NCI-H2196 treated with DMSO at 0.1 percent for 48 hours (cell line): ENCODE measurements at regions not wholly inside any gene's neighbourhood (a gene's known extent, or its start where the extent isn't known, plus 50 kb on each side); places are given as distances from the start of the nearest gene placed in this dataset.

ENCODE experiments used
- DNase-seq: peaks from one replicate; lab custom pipeline; 2025; ENCODE audit not compliant: unreplicated experiment; lab: John Stamatoyannopoulos, UW

DNA sequence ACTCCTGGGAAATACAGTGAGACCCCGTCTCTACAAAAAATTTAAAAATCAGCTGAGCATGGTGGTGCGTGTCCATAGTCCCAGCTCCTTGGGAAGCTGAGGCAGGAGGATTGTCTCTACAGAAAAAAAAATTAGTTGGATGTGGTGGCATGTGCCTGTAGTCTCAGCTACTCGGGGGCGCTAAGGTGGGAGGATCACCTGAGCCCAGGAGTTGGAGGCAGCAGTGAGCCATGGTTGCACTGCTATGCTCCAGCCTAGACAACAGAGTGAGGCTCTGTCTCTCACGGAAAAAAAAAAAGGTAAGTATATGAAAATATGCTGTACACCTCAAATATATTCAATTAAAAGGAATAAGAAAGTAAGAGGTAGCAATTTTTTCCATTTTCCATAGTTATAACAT, 92.5 kb upstream of the TGIF1 start:
- DNase-seq = no peak

DNA sequence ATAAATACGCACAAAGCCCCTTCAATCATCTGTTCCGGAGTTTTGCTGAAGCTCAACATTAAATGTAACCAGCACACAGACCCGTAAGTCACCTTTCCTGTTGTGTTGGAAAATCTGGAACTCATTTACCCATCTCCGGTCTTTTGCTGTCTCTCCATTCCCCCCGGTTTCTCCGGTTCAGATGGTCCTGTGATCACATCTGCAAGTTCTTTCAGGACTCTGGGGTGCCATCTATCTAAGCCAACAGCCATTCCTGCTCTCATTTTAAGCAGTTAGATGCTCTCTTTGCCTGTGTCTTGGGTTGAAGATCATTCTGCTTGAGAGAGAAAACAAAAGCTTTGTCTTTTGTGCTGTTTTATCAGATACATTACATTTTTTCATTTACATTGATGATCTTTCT, 91.7 kb upstream of the TGIF1 start:
- DNase-seq = no peak

DNA sequence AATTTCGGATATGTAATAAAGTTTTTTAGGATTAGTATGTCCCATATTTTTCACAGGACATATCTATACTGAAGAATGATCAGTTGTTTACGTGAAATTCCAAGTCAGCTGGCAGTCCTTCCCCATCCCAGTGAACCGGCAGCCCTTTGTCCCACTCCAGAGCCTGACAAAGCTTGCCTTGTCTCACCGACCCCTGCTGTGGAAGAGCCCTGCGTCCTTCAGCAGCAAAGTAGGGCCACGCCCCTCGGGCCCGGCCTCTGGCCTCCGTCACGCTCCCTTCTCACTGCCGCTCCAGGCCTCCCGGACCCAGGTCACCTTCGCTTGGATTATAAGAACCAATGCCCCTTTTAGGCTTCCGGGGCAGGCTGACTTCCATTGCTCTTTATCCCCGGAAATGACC, 89.8 kb upstream of the TGIF1 start:
- DNase-seq = no peak

DNA sequence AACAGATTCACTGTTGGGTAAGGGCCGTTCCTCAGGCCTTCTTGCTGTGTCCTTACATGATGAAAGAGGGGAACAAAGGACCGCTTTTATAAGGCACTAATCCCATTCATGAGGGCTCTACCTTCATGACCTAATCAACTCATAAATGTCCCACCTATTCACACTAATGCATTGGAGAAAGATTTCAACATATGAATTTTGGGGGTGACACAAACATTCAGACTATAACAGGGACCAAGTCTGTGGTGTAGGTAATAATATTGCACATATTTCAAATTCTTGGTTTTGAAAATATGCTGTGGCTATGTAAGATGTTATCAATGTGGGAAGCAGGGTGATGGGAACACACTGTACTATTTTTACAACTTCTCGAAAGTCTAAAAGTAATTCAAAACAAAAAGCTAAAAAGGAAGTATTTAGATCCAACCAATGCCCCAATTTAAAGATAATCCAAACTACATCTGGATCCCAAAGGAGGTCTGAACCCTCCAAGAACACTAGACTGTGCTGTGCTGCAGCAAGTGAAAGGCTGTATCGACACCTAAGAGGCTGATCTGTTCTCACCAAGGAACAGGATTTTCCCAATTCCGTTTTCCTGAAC, 82.4 kb upstream of the TGIF1 start:
- DNase-seq = no peak

DNA sequence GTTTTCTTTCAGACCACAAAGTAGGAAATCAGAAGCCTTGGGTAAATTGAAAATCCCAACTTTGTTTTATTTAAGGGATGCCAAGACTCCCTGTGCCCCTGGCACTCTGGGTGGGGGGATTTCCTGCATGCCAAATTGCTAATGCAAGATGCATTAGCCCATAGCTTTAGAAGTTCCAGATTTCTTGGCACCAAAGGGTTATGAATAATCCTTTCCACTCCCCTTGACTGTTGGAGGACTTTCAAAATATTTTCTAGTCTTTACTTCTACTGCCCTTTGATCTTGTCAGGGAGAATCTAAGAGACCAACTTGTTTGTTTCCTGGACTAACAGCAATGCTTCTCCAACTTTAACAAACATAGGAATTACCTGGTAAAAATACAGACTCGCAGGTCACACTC, 81.8 kb upstream of the TGIF1 start:
- no peak for DNase-seq

DNA sequence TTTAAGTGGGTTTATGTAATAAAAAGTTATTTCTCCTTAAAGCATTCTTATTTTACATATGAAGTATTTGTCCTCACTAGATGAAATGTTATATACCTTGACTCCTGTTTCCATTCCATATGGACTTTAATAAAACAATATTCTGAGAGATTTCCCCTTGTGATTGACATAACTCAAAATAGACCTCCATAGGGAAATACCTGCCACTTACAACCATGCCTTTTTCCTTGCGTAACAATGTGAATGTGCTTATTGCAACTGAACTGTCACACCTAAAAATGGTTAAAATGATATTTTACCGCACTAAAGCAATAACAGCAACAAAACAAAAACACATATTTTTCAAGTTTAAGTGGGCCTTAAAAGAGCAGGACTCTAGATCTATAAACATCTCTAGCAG, 70.3 kb upstream of the TGIF1 start:
- DNase-seq = no peak

DNA sequence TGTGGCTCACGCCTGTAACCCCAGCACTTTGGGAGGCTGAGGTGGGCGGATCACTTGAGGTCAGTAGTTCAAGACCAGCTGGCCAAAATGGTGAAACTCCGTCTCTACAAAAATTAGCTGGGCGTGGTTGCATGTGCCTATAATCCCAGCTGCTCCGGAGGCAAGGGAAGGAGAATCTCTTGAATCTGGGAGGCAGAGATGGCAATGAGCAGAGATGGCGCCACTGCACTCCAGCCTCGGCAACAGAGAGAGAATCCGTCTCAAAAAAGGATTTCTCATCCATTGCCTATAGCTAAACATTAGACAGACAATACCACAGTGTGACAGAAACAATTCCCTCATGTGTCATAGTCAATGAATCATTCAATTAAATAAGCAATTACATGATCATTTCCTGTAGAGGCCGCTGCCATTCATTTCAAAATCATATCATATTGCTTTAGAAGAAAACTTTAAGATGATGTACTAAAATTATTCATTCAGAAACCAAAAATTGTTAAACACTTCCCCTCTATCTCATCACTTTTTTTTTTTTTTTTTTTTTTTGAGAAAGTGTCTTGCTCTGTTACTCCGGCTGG, 69.5 kb upstream of the TGIF1 start:
- DNase-seq = no peak

DNA sequence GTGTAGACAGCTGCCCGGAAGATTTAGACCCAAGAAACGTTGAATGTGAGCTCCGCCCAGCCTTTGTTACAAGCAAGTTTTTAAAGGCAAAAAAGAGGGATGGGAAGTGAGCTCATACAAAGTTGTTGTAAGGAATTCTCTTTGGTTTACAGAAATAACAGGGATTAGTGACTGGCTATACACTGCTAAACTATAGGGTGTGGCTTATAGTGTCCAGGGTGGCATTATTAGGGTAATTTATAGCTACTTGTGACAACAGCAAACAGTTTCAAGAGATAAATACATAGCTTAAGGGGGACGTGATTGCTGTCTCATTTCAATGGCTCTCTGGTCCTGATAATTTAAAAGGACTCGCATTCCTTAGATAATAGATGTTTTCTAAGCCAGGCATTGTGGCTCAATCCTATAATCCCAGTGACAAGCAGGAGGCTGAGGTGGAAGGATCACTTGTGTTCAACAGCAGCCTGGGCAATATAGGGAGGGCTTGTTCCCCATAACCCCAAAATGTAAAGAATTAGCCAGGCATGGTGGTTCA, 66.5 kb upstream of the TGIF1 start:
- no peak for DNase-seq

DNA sequence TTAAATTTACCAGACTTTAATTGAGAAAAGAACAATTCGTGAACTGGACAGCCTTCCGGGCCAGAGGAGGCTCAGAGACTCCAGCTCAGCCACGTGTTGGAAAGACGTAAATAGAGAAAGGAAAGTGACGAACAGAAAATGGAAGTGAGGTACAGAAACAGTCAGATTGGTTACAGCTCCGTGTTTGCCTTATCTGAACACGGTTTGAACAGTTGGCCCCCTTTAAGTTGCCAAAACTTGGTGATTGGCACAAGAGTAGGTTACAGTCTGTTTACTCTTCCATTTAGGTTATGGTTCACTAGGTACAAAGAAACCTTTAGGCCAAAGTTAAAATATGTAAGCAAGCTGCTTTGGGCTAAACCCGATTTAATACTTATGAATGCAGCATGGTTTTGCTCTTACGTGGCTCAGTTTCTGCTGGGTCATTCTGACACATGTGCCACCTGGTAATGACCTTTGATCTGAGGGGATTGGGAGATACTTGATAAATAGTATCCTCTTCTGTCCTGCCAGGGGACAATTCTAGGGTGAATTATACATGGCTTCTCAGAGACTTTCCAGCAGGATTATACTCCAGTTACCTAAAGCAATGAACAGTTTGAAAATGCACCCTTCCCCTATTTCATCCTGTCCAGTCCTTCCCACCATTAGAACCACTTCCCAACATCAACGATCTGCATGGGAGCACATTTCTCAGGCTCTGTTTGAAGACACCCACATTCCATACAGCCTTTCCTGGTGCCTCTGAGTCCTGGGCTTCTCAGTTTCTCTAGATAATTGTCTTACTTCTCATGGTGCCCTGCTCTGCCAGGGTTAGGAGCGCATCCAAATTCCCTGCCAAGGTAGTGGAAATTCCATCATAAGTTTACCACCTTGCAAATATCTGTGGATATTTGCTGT, 65.1 kb upstream of the TGIF1 start:
- no peak for DNase-seq

DNA sequence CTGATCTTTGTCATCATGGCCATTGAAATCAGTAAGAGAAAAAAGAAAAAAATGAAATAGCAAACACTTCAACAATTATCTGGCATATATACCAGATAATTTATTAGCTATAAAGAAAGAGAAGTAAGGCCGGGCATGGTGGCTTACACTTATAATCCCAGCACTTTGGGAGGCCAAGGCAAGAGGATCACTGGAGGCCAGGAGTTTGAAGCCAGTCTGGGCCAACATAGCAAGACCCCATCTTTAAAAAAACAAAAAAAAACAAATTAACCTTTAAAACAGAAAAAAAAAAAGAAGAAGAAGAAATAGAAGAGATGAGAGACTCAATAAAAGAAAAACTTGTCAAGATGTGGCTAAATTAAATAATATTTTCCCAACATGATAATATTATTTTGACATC, 61.6 kb upstream of the TGIF1 start:
- no peak for DNase-seq

DNA sequence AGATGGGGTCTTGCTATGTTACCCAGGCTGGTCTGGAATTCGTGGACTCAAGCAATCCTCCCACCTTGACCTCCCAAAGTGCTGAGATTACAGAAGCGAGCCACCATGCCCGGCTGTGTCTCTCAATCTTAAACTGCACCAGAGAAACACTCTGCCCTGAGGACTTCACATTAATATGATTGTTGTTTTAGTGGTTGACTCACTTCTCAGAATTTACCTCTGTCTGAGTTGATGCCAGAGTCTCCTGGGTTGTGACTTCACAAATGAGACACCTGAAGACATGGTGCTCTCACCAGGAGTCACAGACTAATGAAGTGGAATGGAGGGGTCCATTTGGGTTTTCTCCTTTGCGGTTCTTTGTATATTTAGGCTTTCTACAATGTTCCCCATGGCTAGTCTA, 61.0 kb upstream of the TGIF1 start:
- no peak for DNase-seq

DNA sequence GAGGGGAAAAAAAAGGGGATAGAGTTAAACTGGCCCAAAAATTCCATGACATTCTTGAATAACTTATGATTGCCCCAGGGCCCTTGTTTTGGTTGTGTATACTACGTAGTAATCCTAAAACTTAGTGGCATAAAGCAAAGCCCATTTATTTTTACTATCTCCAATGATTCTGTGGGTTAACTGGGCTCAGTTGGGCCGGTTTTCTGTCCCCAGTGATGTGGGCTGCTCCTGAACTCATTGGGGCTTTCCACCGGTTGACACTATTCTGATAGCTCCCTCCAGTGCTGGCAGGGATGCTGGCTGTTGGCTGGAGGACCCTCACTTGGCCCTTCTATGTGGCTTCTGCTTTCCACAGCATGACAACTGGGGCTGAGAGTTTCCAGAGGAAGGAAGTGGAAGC, 60.0 kb upstream of the TGIF1 start:
- no peak for DNase-seq

DNA sequence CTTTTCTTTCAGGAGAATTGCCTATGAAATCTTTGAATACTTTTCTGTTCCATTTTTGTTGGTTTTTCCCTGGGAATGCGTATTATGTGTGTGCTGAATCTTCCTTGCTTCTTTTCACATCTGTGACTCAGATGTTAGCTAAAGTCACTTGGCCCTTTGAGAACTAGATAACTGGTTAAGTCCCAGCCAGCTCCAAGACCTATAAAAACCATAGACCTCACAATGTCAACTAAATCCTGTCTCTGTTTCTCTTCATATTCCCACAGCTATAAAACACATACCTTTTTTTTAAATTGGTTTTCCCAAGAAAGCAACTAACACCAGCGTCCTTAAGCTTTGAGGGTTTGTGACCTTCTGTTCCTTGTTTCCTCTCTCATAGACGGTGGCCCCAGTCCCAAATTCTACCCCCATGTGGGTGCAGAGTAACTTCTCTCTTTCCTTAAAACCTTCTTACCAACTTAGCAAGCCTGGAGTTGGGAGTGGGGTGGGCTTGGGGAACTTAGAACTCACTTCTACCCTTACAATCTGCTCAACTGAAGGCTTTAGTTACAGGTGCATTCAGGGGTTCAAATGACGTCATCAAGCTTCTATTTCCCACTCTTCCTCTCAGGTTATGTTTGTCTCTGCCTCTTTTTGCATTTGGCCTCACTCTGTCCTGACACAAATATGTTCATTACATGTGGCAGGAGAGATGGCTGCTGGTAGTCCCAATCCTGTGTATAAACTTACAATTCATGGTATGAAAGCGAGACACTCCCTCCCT, 58.1 kb upstream of the TGIF1 start:
- no peak for DNase-seq

DNA sequence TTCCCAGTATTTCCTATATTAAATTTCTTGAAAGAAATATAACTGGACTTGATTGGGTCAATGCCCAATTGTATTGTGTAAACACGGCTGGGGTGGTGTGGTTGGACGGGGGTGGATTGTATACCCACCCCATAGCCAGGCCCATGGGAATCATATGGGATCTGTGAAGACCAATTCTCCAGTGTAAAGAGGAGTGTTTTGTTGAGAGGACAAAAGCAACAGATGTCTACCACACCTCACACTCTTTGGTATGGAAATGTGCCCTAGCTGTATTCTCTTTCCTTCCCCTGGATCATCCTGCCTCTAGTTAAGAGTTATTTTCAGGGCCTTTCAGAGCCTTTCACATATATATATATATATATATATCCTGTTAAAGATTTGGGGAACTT, 57.5 kb upstream of the TGIF1 start:
- DNase-seq = no peak

DNA sequence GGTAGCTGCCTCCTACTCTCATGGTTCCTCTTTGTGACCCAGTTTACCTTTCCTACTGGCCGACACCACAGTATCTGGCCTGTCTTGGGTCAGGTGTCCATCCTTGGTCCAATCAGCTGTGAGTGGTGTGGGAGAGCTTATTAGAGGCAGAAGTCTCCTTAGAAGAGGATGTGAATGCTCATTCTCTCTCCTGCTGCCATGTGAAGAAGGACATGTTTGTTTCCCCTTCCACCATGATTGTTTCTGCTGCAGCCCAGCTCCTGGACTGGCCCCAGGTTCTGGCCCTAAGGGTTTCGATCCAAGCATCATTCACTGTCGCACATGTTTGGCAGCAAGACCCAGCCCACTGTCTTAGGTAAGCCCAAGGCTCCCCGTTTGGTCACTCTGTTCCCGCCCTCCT, 55.3 kb upstream of the TGIF1 start:
- DNase-seq = no peak

DNA sequence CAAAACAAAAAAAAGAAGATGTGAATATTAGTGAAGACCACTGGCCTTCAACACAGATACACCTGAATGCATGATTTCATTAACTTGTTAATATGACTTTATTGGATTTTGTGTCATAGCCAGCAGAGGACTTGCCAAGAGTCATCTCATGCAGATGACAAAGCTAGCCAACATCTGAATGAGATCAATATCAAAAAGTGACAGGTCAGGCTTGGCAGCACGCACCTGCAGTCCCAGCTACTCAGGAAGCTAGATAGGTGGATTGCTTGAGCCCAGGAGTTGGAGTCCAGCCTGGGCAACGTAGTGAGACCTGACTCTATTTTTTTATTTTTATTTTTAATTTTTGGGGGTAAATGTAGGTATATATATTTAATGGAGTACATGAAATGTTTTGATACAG, 54.5 kb upstream of the TGIF1 start:
- no peak for DNase-seq

DNA sequence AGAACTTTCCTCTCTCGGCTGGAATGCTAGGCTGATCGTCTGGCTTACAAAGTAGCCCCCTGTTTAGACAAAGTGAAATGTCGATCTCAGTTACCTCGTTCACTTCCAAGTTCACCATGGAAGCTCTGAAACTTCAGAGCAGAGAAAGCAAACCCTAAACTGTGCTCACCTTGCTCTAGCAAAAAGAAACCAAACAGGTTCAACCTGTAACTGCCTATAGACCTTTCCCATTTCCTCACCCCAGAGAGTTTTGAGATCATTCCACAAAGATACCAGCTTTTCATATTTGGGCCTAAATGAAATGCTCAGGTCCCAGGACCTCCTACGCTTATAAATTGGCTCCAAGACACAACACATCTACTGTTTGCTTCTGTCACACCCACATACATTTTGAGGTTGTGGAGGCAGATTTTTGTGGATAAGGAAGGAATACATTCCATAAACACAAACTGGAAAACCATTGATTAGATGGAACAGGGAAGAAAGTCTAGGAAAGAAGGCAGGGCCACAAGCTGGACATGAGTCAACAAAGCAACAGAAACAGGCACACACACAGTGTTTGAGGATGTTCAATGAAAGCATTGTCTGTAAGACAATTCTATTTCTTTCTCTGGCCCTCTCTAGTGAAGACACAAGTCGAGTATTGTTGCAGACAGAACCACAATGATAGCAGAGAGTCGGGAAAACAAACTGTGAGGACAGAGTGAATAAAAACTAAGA, 52.8 kb upstream of the TGIF1 start:
- DNase-seq = no peak

DNA sequence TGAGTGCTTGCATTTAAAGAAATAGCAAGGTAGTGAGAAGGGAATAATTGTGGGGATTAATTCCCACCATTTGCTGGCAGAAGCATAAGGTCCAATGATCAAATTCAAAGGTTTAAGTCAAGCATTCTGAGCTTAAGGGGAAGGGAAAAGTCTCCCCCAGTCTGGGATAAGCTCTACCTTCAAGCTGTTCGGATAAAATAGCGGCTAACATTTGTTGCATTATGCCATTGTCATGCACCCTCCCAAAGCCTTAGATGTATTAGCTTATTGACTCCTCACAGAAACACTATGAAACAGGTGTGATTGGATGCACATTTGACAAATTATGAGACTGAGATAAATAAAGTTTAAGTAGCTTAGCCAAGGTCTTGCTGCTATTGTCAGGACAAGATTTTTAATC, 52.2 kb upstream of the TGIF1 start:
- no peak for DNase-seq
